NT2/D1 (cell line): ENCODE measurements at regions not wholly inside any gene's neighbourhood (a gene's known extent, or its start where the extent isn't known, plus 50 kb on each side); places are given as distances from the start of the nearest gene placed in this dataset.

ENCODE experiments used
- DNase-seq: peaks from one replicate; pipeline ENCODE4 v3.0.0-alpha.2; 2011; ENCODE audit warnings: low read depth, low spot score
- H3K27me3 ChIP-seq: 2 replicates; pipeline ENCODE4 v1.6.0; 2011; ENCODE audit warnings: mild to moderate bottlenecking; ENCODE audit not compliant: insufficient read length, insufficient read depth
- H3K36me3 ChIP-seq: 2 replicates; pipeline ENCODE4 v1.6.1; 2011; ENCODE audit warnings: mild to moderate bottlenecking, low read length, mixed read lengths; ENCODE audit not compliant: insufficient read depth, insufficient read length
- H3K4me1 ChIP-seq: 2 replicates; pipeline ENCODE4 v1.5.1; 2011; ENCODE audit not compliant: insufficient read depth, insufficient read length
- H3K4me3 ChIP-seq: 2 replicates; pipeline ENCODE4 v1.5.1; 2011; ENCODE audit warnings: low read depth; ENCODE audit not compliant: insufficient read length
- H3K9ac ChIP-seq: 2 replicates; pipeline ENCODE4 v1.6.0; 2011; ENCODE audit warnings: low read depth; ENCODE audit not compliant: insufficient read length
- H3K9me3 ChIP-seq: 2 replicates; pipeline ENCODE4 v1.5.1; 2011; ENCODE audit warnings: mild to moderate bottlenecking, low read length; ENCODE audit not compliant: insufficient read depth
- SUZ12 ChIP-seq: IDR thresholded peaks from 2 replicates; pipeline ENCODE4 v1.6.1; 2011; ENCODE audit not compliant: insufficient read length, insufficient read depth; ENCODE audit errors: extremely low read depth
- YY1 ChIP-seq: IDR thresholded peaks from 2 replicates; pipeline ENCODE4 v1.6.1; 2011; ENCODE audit not compliant: insufficient read length, insufficient read depth
- ZNF274 ChIP-seq: IDR thresholded peaks from 2 replicates; pipeline ENCODE4 v1.6.1; 2011; ENCODE audit warnings: mild to moderate bottlenecking, low read depth, low read length

DNA sequence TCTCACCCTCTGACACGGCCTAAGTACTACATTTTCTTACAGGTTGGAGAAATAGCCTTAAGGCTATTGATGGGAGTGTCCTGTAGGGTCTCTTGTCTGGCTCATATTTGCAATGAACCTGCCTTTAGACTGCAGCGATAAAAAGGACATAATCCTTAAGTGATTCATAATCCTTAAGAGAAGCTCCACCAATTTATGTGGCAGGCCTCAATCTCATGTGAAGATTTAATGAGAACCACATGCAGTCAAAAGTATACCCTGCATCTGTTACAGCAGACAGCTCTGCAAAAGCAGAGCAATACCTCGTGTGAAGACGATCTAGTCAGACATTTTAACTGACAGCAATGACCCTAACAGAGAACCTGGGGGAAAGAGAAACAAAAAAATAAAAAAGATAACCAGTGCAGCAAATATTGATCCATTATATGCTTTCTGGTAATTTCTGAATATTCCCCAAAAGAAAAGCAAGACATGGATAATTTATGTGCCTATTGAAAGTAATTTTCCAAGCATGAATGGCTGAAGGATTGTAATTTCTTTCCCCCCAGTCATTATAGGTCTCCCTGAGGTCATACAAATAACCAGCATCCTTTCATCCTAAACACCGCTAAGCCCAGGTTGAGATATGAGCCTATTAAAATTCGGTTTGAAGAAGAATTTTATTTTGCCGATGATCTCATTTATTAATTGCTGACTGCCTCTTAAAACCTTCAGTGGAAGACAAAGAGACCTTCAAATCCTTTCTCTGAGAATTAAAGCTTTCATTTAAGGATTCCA, 321.8 kb upstream of the NBEA start:
- H3K9ac ChIP-seq, result no peak overlapping the region
- DNase-seq, result no peak
- TF ChIP-seq YY1 (no peak), SUZ12 (no peak)
- H3K4me3 ChIP-seq, result no peak overlapping the region
- H3K9me3 ChIP-seq, result no peaks in the 10 kb centered on the region
- no peaks in the 10 kb centered on the region for H3K4me1 ChIP-seq
- no peaks in the 10 kb centered on the region for H3K27me3 ChIP-seq
- no peaks in the 10 kb centered on the region for H3K36me3 ChIP-seq

DNA sequence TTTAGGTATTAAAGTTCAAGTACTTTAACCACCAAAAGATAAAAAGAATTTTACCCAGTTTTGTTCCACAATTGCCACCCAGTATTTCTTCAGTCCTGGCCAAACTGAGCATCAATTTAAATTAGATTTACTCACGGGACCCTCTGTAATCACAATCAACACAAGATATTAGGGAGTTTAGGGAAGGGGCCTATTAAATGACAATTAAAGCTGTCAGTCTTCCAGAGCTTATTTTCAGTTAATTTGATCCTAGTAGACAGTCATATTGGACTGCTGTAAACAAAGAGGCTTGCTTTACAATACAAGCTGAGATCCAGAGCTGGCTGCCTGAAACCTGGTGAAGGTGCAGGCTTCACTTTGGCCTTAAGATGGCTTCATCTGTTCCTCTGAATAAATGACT, 321.2 kb upstream of the NBEA start:
- TF ChIP-seq YY1 (no peak), ZNF274 (no peak), SUZ12 (no peak)
- no peaks in the 10 kb centered on the region for H3K4me1 ChIP-seq
- no peak for DNase-seq
- H3K9me3 ChIP-seq, result no peaks in the 10 kb centered on the region
- no peak overlapping the region for H3K9ac ChIP-seq
- H3K27me3 ChIP-seq, result no peaks in the 10 kb centered on the region
- H3K4me3 ChIP-seq, result no peak overlapping the region
- H3K36me3 ChIP-seq, result no peaks in the 10 kb centered on the region

- H3K4me1 ChIP-seq, result no peaks in the 10 kb centered on the region
- H3K9me3 ChIP-seq, result no peaks in the 10 kb centered on the region
- no peak overlapping the region for H3K4me3 ChIP-seq
- DNase-seq, result no peak
- H3K27me3 ChIP-seq, result no peaks in the 10 kb centered on the region
- TF ChIP-seq ZNF274 (no peak), SUZ12 (no peak), YY1 (no peak)
- no peaks in the 10 kb centered on the region for H3K36me3 ChIP-seq
- no peak overlapping the region for H3K9ac ChIP-seq
Measured at GRCh38 chr13:34623331-34623730, 318.7 kb upstream of the NBEA start.

DNA sequence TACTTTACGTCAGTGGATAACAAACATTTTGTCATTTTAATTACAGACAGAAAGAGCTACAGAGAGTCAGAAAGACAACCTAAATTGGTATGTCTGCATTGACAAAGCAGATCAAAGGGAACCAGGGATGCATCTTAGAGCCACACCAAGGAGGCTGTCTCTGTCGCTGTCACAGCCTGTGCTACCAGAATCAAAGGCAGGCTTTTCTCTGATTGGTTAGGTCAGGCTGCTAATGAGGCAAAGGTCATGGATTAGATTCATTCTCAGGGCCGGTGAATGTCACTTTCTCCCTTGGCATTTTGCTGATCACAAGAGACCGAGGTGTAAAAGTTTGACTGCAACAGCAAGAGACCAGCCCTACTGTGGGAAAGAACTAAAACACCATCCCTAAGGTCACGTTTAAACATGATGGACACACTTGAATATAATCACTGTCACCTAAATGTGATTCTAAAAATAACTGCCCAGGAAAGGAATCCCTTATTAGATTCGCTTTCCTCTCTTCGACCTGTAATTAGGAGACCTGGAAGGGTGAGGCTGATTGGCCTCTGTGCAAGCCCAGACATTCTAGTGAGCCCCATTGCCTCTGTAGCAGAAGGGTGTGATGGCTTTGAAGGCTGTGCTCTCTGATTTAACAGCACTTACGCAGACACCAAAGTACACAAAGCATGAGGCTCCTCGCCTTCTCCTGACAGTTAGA, 314.4 kb upstream of the NBEA start:
- Histone ChIP-seq H3K4me3 (no peak overlapping the region), H3K9ac (no peak overlapping the region), H3K4me1 (no peaks in the 10 kb centered on the region), H3K27me3 (no peaks in the 10 kb centered on the region), H3K36me3 (no peaks in the 10 kb centered on the region), H3K9me3 (no peaks in the 10 kb centered on the region)
- TF ChIP-seq YY1 (no peak), SUZ12 (no peak), ZNF274 (no peak)
- DNase-seq, result no peak

DNA sequence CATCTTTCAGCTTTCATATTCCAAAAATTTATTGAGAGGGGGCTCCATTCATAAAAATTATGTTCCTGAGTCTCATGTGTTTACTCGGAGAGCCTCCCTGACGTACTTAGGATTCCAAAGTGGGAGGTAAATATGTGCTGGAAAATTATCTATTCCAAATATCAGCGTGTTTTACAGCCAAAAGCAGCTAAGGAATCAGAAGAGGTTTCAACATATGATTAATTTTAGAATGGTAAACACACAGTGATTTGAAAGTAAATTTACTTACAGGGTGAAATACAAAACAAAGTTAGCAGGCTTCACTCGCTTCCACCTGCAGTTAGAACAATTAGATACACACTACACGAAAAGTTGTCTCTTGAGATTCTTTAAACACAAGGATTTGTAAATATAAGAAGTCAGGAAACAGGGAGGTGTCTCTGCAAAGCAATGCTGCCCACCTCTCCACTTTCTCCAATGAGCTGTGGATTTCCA, 313.8 kb upstream of the NBEA start:
- no peaks in the 10 kb centered on the region for H3K27me3 ChIP-seq
- H3K9me3 ChIP-seq, result no peaks in the 10 kb centered on the region
- no peaks in the 10 kb centered on the region for H3K36me3 ChIP-seq
- H3K4me1 ChIP-seq, result no peaks in the 10 kb centered on the region
- no peak for DNase-seq
- no peak overlapping the region for H3K4me3 ChIP-seq
- H3K9ac ChIP-seq, result no peak overlapping the region
- TF ChIP-seq YY1 (no peak), ZNF274 (no peak), SUZ12 (no peak)

GRCh38 chr13:34634448-34634847, 307.6 kb upstream of the NBEA start:
- no peak overlapping the region for H3K4me3 ChIP-seq
- H3K4me1 ChIP-seq, result no peaks in the 10 kb centered on the region
- H3K9ac ChIP-seq, result no peak overlapping the region
- H3K27me3 ChIP-seq, result no peaks in the 10 kb centered on the region
- no peaks in the 10 kb centered on the region for H3K9me3 ChIP-seq
- H3K36me3 ChIP-seq, result no peaks in the 10 kb centered on the region
- DNase-seq, result no peak
- TF ChIP-seq ZNF274 (no peak), SUZ12 (no peak), YY1 (no peak)

- TF ChIP-seq SUZ12, result no peak
- TF ChIP-seq YY1, result no peak
- no peak for TF ChIP-seq ZNF274
- no peak overlapping the region for H3K4me3 ChIP-seq
- no peak for DNase-seq
- no peaks in the 10 kb centered on the region for H3K4me1 ChIP-seq
- no peaks in the 10 kb centered on the region for H3K36me3 ChIP-seq
- no peaks in the 10 kb centered on the region for H3K27me3 ChIP-seq
- no peak overlapping the region for H3K9ac ChIP-seq
- no peaks in the 10 kb centered on the region for H3K9me3 ChIP-seq
Measured at GRCh38 chr13:34637138-34637537, 304.9 kb upstream of the NBEA start.
